Gastrocnemius medialis (tissue), 4 donors: ENCODE measurements at regions not wholly inside any gene's neighbourhood (a gene's known extent, or its start where the extent isn't known, plus 50 kb on each side); places are given as distances from the start of the nearest gene placed in this dataset.

Source experiments
- CTCF ChIP-seq, 5 experiments: fragments of 450-650 bp in 3 of 5; fragments of 200-600 bp in 2 of 5; sonication (generic) in 2 of 5; IDR thresholded peaks in 4 of 5; conservative IDR thresholded peaks in 1 of 5; 1 replicate in 4 of 5; 2 replicates in 1 of 5; pipeline ENCODE4 v1.5.1; 2016 to 2019; ENCODE audit warnings: antibody characterized with exemption in 5 of 5, mild to moderate bottlenecking in 3 of 5, moderate library complexity in 3 of 5
- POLR2A ChIP-seq, 2 donors: fragments of 450-650 bp; IDR thresholded peaks; one replicate each; pipeline ENCODE4 v1.6.1; 2017; ENCODE audit warnings: antibody characterized with exemption in 2 of 2, mild to moderate bottlenecking in 2 of 2, moderate library complexity in 2 of 2

- TF ChIP-seq CTCF (IDR thresholded peaks at IDR 0.05 in 4 of 5, conservative IDR thresholded peaks at IDR 0.05 in 1 of 5) (no peak), POLR2A (IDR thresholded peaks at IDR 0.05) (no peak)
Observed at GRCh38 chr22:47357493-47357892, 595.0 kb downstream of the TBC1D22A start.
